WTC11 (cell line): ENCODE measurements at regions not wholly inside any gene's neighbourhood (a gene's known extent, or its start where the extent isn't known, plus 50 kb on each side); places are given as distances from the start of the nearest gene placed in this dataset.

Experiments used
- ATAC-seq: fragments of 200-7000 bp; cut with Tn5 transposase; 2 replicates; pipeline ENCODE4 v1.10.0; 2021; ENCODE audit warnings: mild to moderate bottlenecking, moderate library complexity
- CTCF ChIA-PET: fragments of 300-600 bp; sonication (Branson Sonifier 250); formaldehyde crosslinking; loops from one replicate; lab custom pipeline; 2021; ENCODE audit warnings: antibody characterized with exemption; lab: Charles Lee
- POLR2A ChIA-PET: fragments of 350-600 bp; sonication (Branson Sonifier 250); formaldehyde crosslinking; loops from one replicate; lab custom pipeline; 2021; ENCODE audit warnings: antibody characterized with exemption; lab: Charles Lee
- DNase-seq: peaks from one replicate; pipeline ENCODE4 v3.0.0; 2021; ENCODE audit warnings: low spot score
- H3K27ac Mint-ChIP-seq: 2 replicates; pipeline ENCODE4 v1.8.0; 2021; ENCODE audit warnings: mixed read lengths
- H3K27me3 Mint-ChIP-seq: 2 replicates; pipeline ENCODE4 v1.8.0; 2021; ENCODE audit warnings: low read depth, mild to moderate bottlenecking, moderate library complexity, mixed read lengths
- H3K36me3 Mint-ChIP-seq: 2 replicates; pipeline ENCODE4 v1.8.0; 2021; ENCODE audit warnings: mixed read lengths
- H3K4me1 Mint-ChIP-seq: 2 replicates; pipeline ENCODE4 v1.8.0; 2022; ENCODE audit warnings: mixed read lengths
- H3K4me3 Mint-ChIP-seq: 2 replicates; pipeline ENCODE4 v1.8.0; 2021; ENCODE audit warnings: mild to moderate bottlenecking, moderate library complexity, mixed read lengths
- H3K9me3 Mint-ChIP-seq: 2 replicates; pipeline ENCODE4 v1.8.0; 2021; ENCODE audit warnings: mixed read lengths
- ATF1 ChIP-seq: sonication (generic); formaldehyde crosslinking; IDR thresholded peaks from 2 replicates; pipeline ENCODE4 v1.8.1; 2023; ENCODE audit warnings: mild to moderate bottlenecking, moderate library complexity, missing genetic modification reagents
- CREB1 ChIP-seq: sonication (generic); formaldehyde crosslinking; IDR thresholded peaks from 2 replicates; pipeline ENCODE4 v1.8.0; 2023; ENCODE audit warnings: mild to moderate bottlenecking, missing genetic modification reagents
- CTCF ChIP-seq: fragments of 200-600 bp; IDR thresholded peaks from 2 replicates; pipeline ENCODE4 v1.8.0; 2022; ENCODE audit warnings: antibody characterized with exemption
- ELF4 ChIP-seq: sonication (generic); formaldehyde crosslinking; IDR thresholded peaks from 2 replicates; pipeline ENCODE4 v1.8.1; 2022; ENCODE audit warnings: low read depth, mild to moderate bottlenecking, moderate library complexity, missing genetic modification reagents
- ESRRA ChIP-seq: sonication (generic); formaldehyde crosslinking; IDR thresholded peaks from 2 replicates; pipeline ENCODE4 v1.8.1; 2022; ENCODE audit warnings: mild to moderate bottlenecking, missing genetic modification reagents, borderline replicate concordance
- FOXK1 ChIP-seq: sonication (generic); formaldehyde crosslinking; IDR thresholded peaks from 2 replicates; pipeline ENCODE4 v1.8.0; 2022; ENCODE audit warnings: mild to moderate bottlenecking, moderate library complexity, missing genetic modification reagents
- FOXP4 ChIP-seq: sonication (generic); formaldehyde crosslinking; IDR thresholded peaks from 2 replicates; pipeline ENCODE4 v1.8.0; 2022; ENCODE audit warnings: mild to moderate bottlenecking, missing genetic modification reagents
- GABPB1 ChIP-seq: sonication (generic); formaldehyde crosslinking; IDR thresholded peaks from 2 replicates; pipeline ENCODE4 v1.8.1; 2023; ENCODE audit warnings: mild to moderate bottlenecking, missing genetic modification reagents
- NR1H2 ChIP-seq: sonication (generic); formaldehyde crosslinking; IDR thresholded peaks from 2 replicates; pipeline ENCODE4 v1.9.0; 2021; ENCODE audit warnings: mild to moderate bottlenecking, moderate library complexity, missing genetic modification reagents
- OVOL2 ChIP-seq: fragments of 250-450 bp; sonication (Bioruptor Pico); IDR thresholded peaks from 2 replicates; pipeline ENCODE4 v1.9.0; 2021; ENCODE audit warnings: mild to moderate bottlenecking, borderline replicate concordance
- PRRX2 ChIP-seq: fragments of 250-450 bp; sonication (Bioruptor Pico); IDR thresholded peaks from 2 replicates; pipeline ENCODE4 v1.8.0; 2021; ENCODE audit warnings: mild to moderate bottlenecking
- ZNF671 ChIP-seq: fragments of 250-450 bp; sonication (Bioruptor Pico); IDR thresholded peaks from 2 replicates; pipeline ENCODE4 v1.8.0; 2021; ENCODE audit warnings: mild to moderate bottlenecking
- ZSCAN18 ChIP-seq: fragments of 250-450 bp; sonication (Bioruptor Pico); IDR thresholded peaks from 2 replicates; pipeline ENCODE4 v2.1.2; 2022; ENCODE audit warnings: mild to moderate bottlenecking, moderate library complexity
- TF ChIP-seq, protein P1 (sequence below): sonication (generic); formaldehyde crosslinking; IDR thresholded peaks from 2 replicates; pipeline ENCODE4 v1.8.0; 2023; ENCODE audit warnings: missing genetic modification reagents, mild to moderate bottlenecking, borderline replicate concordance
- TF ChIP-seq, protein P2 (sequence below): sonication (generic); formaldehyde crosslinking; IDR thresholded peaks from 2 replicates; pipeline ENCODE4 v1.8.1; 2022; ENCODE audit warnings: low read depth, missing genetic modification reagents, borderline replicate concordance
- TF ChIP-seq, protein P3 (sequence below): sonication (generic); formaldehyde crosslinking; IDR thresholded peaks from 2 replicates; pipeline ENCODE4 v1.8.0; 2023; ENCODE audit warnings: missing genetic modification reagents
- TF ChIP-seq, protein P4 (sequence below): sonication (generic); formaldehyde crosslinking; IDR thresholded peaks from 2 replicates; pipeline ENCODE4 v1.8.1; 2023; ENCODE audit warnings: mild to moderate bottlenecking, missing genetic modification reagents, moderate library complexity

GRCh38 chr9:24385077-24385476 lies 160.6 kb downstream of the IZUMO3 start (continued):
- TF ChIP-seq, protein P1, sequence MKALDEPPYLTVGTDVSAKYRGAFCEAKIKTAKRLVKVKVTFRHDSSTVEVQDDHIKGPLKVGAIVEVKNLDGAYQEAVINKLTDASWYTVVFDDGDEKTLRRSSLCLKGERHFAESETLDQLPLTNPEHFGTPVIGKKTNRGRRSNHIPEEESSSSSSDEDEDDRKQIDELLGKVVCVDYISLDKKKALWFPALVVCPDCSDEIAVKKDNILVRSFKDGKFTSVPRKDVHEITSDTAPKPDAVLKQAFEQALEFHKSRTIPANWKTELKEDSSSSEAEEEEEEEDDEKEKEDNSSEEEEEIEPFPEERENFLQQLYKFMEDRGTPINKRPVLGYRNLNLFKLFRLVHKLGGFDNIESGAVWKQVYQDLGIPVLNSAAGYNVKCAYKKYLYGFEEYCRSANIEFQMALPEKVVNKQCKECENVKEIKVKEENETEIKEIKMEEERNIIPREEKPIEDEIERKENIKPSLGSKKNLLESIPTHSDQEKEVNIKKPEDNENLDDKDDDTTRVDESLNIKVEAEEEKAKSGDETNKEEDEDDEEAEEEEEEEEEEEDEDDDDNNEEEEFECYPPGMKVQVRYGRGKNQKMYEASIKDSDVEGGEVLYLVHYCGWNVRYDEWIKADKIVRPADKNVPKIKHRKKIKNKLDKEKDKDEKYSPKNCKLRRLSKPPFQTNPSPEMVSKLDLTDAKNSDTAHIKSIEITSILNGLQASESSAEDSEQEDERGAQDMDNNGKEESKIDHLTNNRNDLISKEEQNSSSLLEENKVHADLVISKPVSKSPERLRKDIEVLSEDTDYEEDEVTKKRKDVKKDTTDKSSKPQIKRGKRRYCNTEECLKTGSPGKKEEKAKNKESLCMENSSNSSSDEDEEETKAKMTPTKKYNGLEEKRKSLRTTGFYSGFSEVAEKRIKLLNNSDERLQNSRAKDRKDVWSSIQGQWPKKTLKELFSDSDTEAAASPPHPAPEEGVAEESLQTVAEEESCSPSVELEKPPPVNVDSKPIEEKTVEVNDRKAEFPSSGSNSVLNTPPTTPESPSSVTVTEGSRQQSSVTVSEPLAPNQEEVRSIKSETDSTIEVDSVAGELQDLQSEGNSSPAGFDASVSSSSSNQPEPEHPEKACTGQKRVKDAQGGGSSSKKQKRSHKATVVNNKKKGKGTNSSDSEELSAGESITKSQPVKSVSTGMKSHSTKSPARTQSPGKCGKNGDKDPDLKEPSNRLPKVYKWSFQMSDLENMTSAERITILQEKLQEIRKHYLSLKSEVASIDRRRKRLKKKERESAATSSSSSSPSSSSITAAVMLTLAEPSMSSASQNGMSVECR (CRISPR knock-in tag) = no peak
- TF ChIP-seq FOXP4 (CRISPR knock-in tag) = no peak
- TF ChIP-seq ATF1 (CRISPR knock-in tag) = no peak
- TF ChIP-seq, all 79 proteins: peak for 0

- H3K4me1 Mint-ChIP-seq = peaks cover 23% of the 10 kb centered on the region
- peaks cover 23% of the 10 kb centered on the region for H3K36me3 Mint-ChIP-seq
- H3K27ac Mint-ChIP-seq = no peak overlapping the region
- no peak for DNase-seq
- no peak overlapping the region for H3K4me3 Mint-ChIP-seq
- H3K27me3 Mint-ChIP-seq = no peaks in the 10 kb centered on the region
- POLR2A ChIA-PET = no interaction called here
- no peak for TF ChIP-seq OVOL2 (CRISPR knock-in tag)
- TF ChIP-seq ZSCAN18 (CRISPR knock-in tag) = no peak
- no peak for TF ChIP-seq PRRX2 (CRISPR knock-in tag)
- no peak for TF ChIP-seq GABPB1 (CRISPR knock-in tag)
- no peak for TF ChIP-seq ELF4 (CRISPR knock-in tag)
- TF ChIP-seq, protein P2, sequence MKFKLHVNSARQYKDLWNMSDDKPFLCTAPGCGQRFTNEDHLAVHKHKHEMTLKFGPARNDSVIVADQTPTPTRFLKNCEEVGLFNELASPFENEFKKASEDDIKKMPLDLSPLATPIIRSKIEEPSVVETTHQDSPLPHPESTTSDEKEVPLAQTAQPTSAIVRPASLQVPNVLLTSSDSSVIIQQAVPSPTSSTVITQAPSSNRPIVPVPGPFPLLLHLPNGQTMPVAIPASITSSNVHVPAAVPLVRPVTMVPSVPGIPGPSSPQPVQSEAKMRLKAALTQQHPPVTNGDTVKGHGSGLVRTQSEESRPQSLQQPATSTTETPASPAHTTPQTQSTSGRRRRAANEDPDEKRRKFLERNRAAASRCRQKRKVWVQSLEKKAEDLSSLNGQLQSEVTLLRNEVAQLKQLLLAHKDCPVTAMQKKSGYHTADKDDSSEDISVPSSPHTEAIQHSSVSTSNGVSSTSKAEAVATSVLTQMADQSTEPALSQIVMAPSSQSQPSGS (CRISPR knock-in tag) = no peak
- TF ChIP-seq ATF1 (CRISPR knock-in tag) = no peak
- no peak for TF ChIP-seq NR1H2 (CRISPR knock-in tag)
- TF ChIP-seq FOXK1 (CRISPR knock-in tag) = no peak
- TF ChIP-seq, protein P3, sequence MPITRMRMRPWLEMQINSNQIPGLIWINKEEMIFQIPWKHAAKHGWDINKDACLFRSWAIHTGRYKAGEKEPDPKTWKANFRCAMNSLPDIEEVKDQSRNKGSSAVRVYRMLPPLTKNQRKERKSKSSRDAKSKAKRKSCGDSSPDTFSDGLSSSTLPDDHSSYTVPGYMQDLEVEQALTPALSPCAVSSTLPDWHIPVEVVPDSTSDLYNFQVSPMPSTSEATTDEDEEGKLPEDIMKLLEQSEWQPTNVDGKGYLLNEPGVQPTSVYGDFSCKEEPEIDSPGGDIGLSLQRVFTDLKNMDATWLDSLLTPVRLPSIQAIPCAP (CRISPR knock-in tag) = no peak
- no peak for TF ChIP-seq ZNF671 (CRISPR knock-in tag)
- no peak for TF ChIP-seq CTCF
- TF ChIP-seq CREB1 (CRISPR knock-in tag) = no peak
- TF ChIP-seq ESRRA = no peak
- TF ChIP-seq, protein P4, sequence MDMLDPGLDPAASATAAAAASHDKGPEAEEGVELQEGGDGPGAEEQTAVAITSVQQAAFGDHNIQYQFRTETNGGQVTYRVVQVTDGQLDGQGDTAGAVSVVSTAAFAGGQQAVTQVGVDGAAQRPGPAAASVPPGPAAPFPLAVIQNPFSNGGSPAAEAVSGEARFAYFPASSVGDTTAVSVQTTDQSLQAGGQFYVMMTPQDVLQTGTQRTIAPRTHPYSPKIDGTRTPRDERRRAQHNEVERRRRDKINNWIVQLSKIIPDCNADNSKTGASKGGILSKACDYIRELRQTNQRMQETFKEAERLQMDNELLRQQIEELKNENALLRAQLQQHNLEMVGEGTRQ (CRISPR knock-in tag) = no peak
- TF ChIP-seq, all 79 proteins: peak for 0
- ATAC-seq = no peak
- H3K9me3 Mint-ChIP-seq = peaks cover 31% of the 10 kb centered on the region
- CTCF ChIA-PET = no interaction called here
Measured at GRCh38 chr9:24382566-24382965, 163.1 kb downstream of the IZUMO3 start.
